NCI-H82 (cell line): ENCODE measurements at regions not wholly inside any gene's neighbourhood (a gene's known extent, or its start where the extent isn't known, plus 50 kb on each side); places are given as distances from the start of the nearest gene placed in this dataset.
"Not testable (repeated sequence)": the region's sequence is repeated elsewhere in the genome, so short reads cannot be mapped to it uniquely, and the experiment has no call there.

Experiments
- DNase-seq: peaks from one replicate; lab custom pipeline; 2025; lab: John Stamatoyannopoulos, UW

- no peak for DNase-seq
Observed at GRCh38 chr1:172717722-172718465, 59.0 kb downstream of the FASLG start.

- no peak for DNase-seq
Observed at GRCh38 chr1:172719066-172719627, 60.2 kb downstream of the FASLG start.

DNA sequence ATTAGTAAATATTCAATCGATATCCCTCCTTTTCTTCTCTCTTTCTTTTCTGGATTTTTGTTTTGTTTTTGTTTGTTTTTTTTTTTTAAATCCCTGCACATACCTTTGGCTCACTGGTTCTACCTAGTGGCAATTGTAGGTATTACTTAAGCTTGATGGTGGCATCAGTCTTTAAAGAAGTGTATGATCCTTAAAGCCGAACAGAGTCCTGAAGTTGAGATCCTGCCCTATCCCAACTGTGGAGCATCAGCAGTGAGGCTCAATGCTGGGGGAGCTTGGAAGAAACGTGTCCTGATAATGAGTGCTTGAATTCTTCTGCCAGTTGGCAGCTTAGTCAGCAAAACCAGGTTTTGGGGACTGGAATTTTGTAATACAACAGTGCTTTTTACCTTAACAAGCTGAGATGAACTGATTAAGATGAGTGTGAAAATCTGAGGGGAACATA lies 60.8 kb downstream of the FASLG start:
- DNase-seq: peak; percentile 58

DNA sequence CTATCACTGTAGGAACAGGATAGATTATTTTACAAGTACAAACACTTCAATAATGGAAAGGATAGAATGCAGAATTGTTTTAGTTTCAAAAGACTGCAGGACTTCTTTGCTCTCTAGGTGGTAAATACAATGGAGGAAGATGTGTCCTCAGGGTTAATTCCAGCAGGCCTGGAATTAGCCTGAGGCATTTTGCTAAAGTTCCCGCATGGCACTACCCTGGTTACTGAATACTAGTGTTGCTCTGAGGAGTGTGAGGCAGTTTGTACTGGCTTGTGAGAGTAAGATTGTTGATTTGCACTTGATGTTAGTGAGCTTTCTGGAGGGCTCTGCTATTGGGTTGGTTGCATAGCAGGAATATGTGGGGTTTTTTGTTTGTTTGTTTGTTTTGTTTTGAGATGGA lies 61.4 kb downstream of the FASLG start:
- DNase-seq: no peak

- no peak for DNase-seq
Observed at GRCh38 chr1:172723251-172723650, 64.3 kb downstream of the FASLG start.

DNA sequence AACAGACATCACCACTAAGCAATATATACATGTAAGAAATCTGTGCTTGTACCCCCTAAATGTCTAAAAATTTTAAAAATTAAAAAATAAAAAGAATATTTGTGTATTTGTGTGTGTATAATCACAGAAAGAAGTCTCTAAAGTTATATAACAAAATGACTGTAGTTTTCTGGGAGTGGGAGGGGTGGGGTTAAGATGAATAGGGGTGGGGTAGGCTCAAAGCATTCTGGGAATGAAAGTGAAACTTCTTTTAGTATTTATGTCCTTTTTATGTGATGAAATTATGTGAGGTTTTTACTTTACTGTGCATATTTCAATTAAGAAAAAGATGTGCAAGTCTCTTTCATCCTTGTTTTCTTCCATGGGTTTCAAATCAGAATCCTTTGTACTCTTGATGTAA lies 65.3 kb downstream of the FASLG start:
- no peak for DNase-seq

GRCh38 chr1:172724765-172725613 lies 66.1 kb downstream of the FASLG start:
- DNase-seq: no peak

DNA sequence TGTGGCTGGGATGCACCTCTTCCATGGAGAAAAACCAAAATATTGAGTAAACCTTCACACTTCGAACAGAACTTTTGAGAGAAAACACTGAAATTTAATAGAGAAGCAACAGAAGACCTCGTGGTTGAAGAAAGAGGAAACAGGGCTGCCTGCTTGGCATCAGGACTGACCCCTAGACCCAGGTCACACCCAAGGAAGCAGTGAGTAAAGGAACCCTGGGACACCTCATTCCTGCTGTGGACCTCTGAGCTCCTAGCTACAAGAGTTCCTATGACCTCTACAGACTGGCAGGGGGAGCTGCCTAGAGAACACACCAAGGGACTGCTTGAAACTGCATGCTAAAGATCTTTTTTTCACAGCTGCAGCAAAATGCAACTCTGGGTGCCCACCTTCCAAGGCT lies 67.8 kb downstream of the FASLG start:
- no peak for DNase-seq

DNA sequence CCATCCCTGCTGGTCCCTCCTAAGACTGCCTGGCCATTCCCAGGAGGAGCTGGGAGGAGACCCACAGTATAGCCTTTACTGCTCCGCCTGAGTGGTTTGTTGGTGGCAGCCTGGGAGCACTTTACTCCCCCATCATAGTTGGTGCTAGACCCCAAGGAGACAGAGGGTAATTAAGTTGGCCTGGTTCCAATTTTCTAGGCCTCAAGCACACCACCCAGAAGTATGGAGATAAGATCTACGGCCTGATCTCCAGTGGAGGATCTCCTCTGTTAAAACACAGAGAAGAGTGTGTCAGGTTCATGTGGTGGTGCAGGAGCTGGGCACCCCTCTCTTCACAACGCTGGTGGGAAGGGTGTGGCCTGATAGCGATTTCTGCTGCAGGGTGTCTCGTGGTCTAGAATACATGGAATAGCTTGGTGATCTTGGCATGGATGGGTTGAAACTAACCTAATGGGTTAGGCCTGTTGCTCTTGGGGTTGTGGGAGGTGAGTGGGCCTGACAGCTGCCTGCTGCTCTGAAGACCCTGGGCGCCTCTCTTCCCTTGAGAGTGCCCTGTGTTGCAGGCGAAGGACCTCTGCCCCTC lies 68.5 kb downstream of the FASLG start:
- DNase-seq: no peak

GRCh38 chr1:172727956-172728603 lies 69.2 kb downstream of the FASLG start:
- DNase-seq: peak; percentile 72

DNA sequence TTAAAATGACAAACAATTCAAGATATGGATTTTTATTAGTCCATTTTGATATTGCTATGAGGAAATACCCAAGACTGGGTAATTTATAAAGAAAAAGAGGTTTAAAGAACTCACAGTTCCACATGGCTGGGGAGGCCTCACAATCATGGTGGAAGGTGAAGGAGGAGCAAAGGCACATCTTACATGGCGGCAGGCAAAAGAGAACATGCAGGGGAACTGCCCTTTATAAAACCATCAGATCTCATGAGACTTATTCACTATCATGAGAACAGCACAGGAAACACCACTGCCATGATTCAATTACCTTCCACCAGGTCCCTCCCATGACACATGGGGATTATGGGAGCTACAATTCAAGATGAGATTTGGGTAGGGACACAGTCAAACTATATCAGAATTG lies 69.8 kb downstream of the FASLG start:
- DNase-seq: not testable (repeated sequence)

DNA sequence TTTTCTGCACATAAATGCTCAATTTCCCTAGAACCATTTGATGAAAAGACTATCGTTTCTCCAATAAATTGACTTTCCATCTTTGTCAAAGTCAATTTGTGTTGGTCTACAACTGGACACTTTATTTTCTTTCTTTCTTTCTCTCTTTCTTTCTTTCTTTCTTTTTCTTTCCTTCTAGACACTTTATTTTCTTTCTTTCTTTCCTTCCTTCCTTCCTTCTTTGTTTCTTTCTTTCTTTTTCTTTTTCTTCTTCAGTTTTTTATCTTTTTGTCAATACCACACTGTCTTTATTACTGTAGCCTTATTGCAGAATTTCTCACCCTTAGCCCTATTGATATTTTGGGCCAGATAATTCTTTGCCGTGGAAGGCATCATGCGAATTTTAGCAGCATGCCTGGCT lies 73.5 kb downstream of the FASLG start:
- DNase-seq: no peak

DNA sequence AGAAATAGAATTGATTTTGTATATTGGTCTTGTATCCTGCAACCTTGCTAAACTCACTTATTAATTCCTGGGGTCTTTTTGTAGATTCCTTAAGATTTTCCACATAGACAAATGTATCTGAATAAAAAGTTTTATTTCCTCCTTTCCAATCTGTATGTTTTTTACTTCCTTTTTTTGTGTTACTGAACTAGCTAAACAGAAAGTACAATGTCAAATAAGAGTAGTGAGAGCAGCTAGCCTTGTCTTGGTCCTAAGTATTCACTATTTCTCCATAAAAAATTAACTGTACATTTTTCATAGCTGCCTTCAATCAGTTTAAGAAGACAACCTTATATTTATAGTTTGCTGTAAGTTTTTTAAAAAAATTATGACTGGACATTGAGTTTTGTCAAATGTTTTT lies 74.9 kb downstream of the FASLG start:
- DNase-seq: no peak

- no peak for DNase-seq
Observed at GRCh38 chr1:172738389-172738788, 79.5 kb downstream of the FASLG start.

DNA sequence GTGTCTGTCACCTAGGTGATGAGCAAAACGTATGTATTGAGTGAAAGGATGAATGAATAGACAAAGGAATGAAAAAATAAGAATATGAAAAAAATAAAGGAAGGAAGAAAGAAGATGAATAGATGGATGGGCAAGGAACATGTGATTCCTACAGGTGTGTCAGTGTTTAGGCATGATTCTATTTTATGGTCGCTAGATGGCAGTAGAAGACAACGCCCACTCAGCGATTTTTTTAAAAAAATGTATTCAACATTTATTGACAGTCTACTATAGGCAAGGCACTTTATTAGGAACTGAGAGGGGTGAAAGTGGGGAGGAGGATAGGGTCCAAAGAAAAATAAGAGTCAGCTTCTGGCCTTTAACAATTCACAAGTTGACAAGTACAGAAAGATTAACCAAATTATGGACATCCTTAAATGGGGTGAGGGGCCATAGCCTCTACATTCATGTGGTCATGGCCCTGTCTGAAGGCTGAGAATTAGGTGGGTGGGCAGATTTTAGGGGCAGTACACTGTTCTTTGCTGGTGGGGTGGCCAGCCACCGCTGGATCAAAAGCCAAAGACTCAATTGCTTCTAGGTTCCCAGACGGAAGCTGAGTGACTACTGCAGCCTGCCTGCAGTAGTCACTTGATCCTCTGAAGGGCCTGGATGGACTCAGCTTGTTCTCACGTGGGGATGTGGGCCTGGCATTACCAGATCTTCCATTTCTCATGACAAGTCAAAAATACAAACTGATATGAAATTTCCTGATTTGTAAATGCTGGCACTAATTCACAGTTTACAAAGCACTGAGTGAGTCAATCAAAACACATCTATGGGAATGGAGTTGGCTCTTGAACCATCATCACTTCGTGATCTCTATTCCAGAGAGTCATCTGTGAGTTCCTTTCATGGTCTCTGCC lies 83.9 kb downstream of the FASLG start:
- DNase-seq: peak; percentile 49

DNA sequence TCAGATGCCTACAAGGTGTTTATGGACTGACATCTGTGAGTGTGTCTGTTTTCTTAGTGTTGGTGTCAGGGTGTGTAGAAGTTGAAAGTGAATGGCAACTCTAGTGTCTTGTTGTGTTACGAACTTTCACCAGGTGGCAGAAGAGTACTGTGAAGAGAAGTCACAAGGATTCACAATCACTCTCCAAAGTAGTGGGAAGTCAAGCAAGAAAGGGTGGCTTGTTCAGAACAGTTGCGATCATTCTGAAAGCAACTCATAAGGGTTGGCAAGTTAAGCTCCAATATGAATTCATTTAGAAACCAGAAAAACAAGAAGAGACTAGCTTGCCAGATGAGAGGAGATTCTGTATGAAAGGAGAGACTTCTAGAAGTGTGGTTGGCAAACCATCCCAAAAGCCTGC lies 86.1 kb downstream of the FASLG start:
- peak; percentile 66 for DNase-seq

DNA sequence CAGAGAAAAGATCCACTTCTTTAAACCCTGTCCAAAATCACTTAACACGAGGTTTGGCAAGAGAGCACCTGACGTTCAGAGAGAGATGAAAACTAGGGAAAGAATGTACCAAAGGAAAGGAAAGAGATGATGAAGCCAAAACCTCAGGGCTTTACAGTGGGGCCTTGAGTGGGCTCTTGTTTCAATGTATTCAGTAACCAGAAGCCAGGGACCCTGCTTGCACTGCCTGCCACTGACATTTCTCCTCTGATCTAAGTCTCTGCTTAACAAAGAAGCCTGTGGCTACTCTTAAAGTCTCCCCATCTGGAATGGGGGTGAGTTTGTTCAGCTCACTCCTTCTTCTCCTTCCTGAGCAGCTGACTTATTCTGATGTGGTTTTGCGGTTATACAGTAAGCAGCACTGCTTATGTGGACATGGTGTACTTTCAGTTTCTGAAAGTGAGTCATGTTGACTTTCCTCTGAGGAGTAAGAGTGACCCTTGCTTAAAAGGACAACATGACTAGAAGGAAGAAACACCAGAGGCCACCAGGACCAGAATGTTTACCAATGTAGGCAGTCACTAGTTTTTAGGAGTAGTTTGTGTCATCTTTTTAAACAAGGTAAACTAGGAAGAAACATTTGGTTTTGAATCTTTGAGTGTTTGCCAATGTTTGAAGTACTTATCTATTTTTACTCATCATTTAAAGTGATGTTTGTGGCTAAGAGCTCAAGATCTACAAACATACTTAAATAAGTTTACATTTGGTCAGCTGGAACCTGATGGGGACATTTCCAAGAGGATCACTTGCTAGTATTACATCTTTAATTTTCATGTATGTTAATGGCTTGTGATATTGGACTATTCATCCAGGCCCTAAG lies 87.4 kb downstream of the FASLG start:
- no peak for DNase-seq

- no peak for DNase-seq
Observed at GRCh38 chr1:172748201-172748600, 89.3 kb downstream of the FASLG start.

GRCh38 chr1:172751683-172752082 lies 92.8 kb downstream of the FASLG start:
- DNase-seq: no peak

GRCh38 chr1:172753964-172754363 lies 95.1 kb downstream of the FASLG start:
- DNase-seq: no peak
